Endothelial cell of umbilical vein (primary cell): ENCODE measurements at regions not wholly inside any gene's neighbourhood (a gene's known extent, or its start where the extent isn't known, plus 50 kb on each side); places are given as distances from the start of the nearest gene placed in this dataset.

Source experiments
- BruUV-seq: library from RNA; stranded (reverse); fragments of 400-500 nt; replicated peaks from 2 replicates; lab custom pipeline; 2021; lab: Mats Ljungman, UMichigan
- CTCF ChIA-PET: fragments of 300-600, 350-600 bp; sonication (Branson Sonifier 250); formaldehyde crosslinking; loops from one replicate; lab custom pipeline; 2021; ENCODE audit warnings: antibody characterized with exemption, inconsistent platforms; lab: Charles Lee
- POLR2A ChIA-PET: fragments of 300-600, 350-600 bp; sonication (Branson Sonifier 250); formaldehyde crosslinking; loops from one replicate; lab custom pipeline; 2021; ENCODE audit warnings: antibody characterized with exemption, inconsistent platforms; lab: Charles Lee
- DNase-seq: peaks from one replicate; pipeline ENCODE4 v3.0.0-alpha.2; 2011; ENCODE audit warnings: low read depth, low spot score
- FAIRE-seq: peaks from 2 replicates; lab custom pipeline; 2011; peaks lifted over from hg19 to GRCh38; lab: Jason Lieb, UNC
- H2AFZ ChIP-seq: 2 replicates; pipeline ENCODE4 v1.6.0; 2012; ENCODE audit warnings: low read depth, low read length, control low read depth, inconsistent platforms
- H3K27ac ChIP-seq: 2 replicates; pipeline ENCODE4 v1.5.1; 2011; ENCODE audit warnings: low read depth, mild to moderate bottlenecking, control low read depth, low read length, moderate library complexity; ENCODE audit not compliant: insufficient read depth
- H3K27me3 ChIP-seq, 2 experiments: 2 replicates each; pipeline versions ENCODE4 v1.6.0 to v1.6.1; 2011; ENCODE audit warnings: low read length in 2 of 2, mixed read lengths in 1 of 2; ENCODE audit not compliant: control insufficient read depth in 2 of 2, insufficient read depth in 2 of 2
- H3K36me3 ChIP-seq, 2 experiments: 2 replicates in 1 of 2; 3 replicates in 1 of 2; pipeline ENCODE4 v1.5.1; 2011; ENCODE audit warnings: low read length in 2 of 2, mild to moderate bottlenecking in 1 of 2, moderate library complexity in 1 of 2; ENCODE audit not compliant: control insufficient read depth in 2 of 2, insufficient read depth in 2 of 2; ENCODE audit errors: extremely low read depth in 1 of 2
- H3K4me1 ChIP-seq: 3 replicates; pipeline ENCODE4 v1.5.1; 2011; ENCODE audit warnings: mild to moderate bottlenecking, low read length; ENCODE audit not compliant: control insufficient read depth, insufficient read depth; ENCODE audit errors: extremely low read depth
- H3K4me2 ChIP-seq: 2 replicates; pipeline ENCODE4 v1.6.1; 2011; ENCODE audit warnings: low read length, control low read depth, mixed read lengths; ENCODE audit not compliant: insufficient read depth
- H3K4me3 ChIP-seq, 3 experiments: fragments of 200-600 bp in 1 of 3; sonication (generic), shearing (Covaris generic) in 1 of 3; replicated peaks in 1 of 3; 2 replicates each; pipeline ENCODE4 v1.5.1; 2011 to 2016; ENCODE audit warnings: control low read depth in 3 of 3, low read length in 3 of 3, mild to moderate bottlenecking in 2 of 3, inconsistent platforms in 1 of 3, low read depth in 1 of 3, moderate library complexity in 1 of 3; ENCODE audit not compliant: insufficient read depth in 1 of 3
- H3K79me2 ChIP-seq: 2 replicates; pipeline ENCODE4 v1.6.0; 2012; ENCODE audit warnings: low read length, inconsistent platforms; ENCODE audit not compliant: control insufficient read depth, insufficient read depth
- H3K9ac ChIP-seq: replicated peaks from 2 replicates; pipeline ENCODE3; 2011; ENCODE audit warnings: low read length, control low read depth; ENCODE audit not compliant: insufficient read depth; ENCODE audit errors: extremely low read depth
- H3K9me1 ChIP-seq: replicated peaks from 3 replicates; pipeline ENCODE4 v1.6.0; 2011; ENCODE audit warnings: mild to moderate bottlenecking, low read length; ENCODE audit not compliant: control insufficient read depth, insufficient read depth; ENCODE audit errors: extremely low read depth
- H3K9me3 ChIP-seq: replicated peaks from 2 replicates; pipeline ENCODE4 v1.5.1; 2012; ENCODE audit warnings: low read length, inconsistent platforms; ENCODE audit not compliant: control insufficient read depth, insufficient read depth
- H4K20me1 ChIP-seq: replicated peaks from 2 replicates; pipeline ENCODE3; 2011; ENCODE audit warnings: mild to moderate bottlenecking, low read length; ENCODE audit not compliant: control insufficient read depth, insufficient read depth; ENCODE audit errors: extremely low read depth
- CTCF ChIP-seq, 2 donors: IDR thresholded peaks; 1 replicate in 1 of 2; 2 replicates in 1 of 2; pipeline ENCODE4 v1.5.1; 2011; ENCODE audit warnings: low read length in 2 of 2, mild to moderate bottlenecking in 2 of 2, moderate library complexity in 2 of 2, control low read depth in 1 of 2, inconsistent platforms in 1 of 2, low read depth in 1 of 2; ENCODE audit not compliant: insufficient read depth in 1 of 2; ENCODE audit errors: extremely low read depth in 1 of 2
- EZH2 ChIP-seq: IDR thresholded peaks from 2 replicates; pipeline ENCODE4 v1.6.1; 2012; ENCODE audit warnings: borderline replicate concordance, low read depth, mild to moderate bottlenecking, moderate library complexity, low read length, inconsistent platforms; ENCODE audit not compliant: severe bottlenecking
- FOS ChIP-seq: IDR thresholded peaks from 2 replicates; pipeline ENCODE4 v1.6.1; 2011; ENCODE audit warnings: mild to moderate bottlenecking, low read length, moderate library complexity, borderline replicate concordance; ENCODE audit not compliant: insufficient read depth
- GATA2 ChIP-seq: IDR thresholded peaks from 2 replicates; pipeline ENCODE4 v1.7.0; 2011; ENCODE audit warnings: low read depth, mild to moderate bottlenecking, moderate library complexity, mixed read lengths, low read length; ENCODE audit not compliant: insufficient read length, insufficient read depth
- JUN ChIP-seq: IDR thresholded peaks from 2 replicates; pipeline ENCODE4 v1.6.1; 2011; ENCODE audit warnings: borderline replicate concordance, low read depth; ENCODE audit not compliant: insufficient read length, insufficient read depth
- MAX ChIP-seq: IDR thresholded peaks from 2 replicates; pipeline ENCODE4 v1.6.1; 2011; ENCODE audit not compliant: insufficient read depth, insufficient read length
- MYC ChIP-seq: IDR thresholded peaks from one replicate; pipeline ENCODE4 v1.6.1; 2011; ENCODE audit warnings: mild to moderate bottlenecking, low read depth, low read length
- POLR2A ChIP-seq: IDR thresholded peaks from 2 replicates; pipeline ENCODE4 v1.6.1; 2012; ENCODE audit warnings: low read depth, mild to moderate bottlenecking, control low read depth, low read length
- POLR2AphosphoS5 ChIP-seq: IDR thresholded peaks from 2 replicates; pipeline ENCODE4 v1.6.1; 2012; ENCODE audit warnings: low read depth, mild to moderate bottlenecking, control low read depth, low read length, moderate library complexity; ENCODE audit not compliant: insufficient read depth
- dilution Hi-C: fragments of 300-500 bp; cut with MboI; formaldehyde crosslinking; loops from one replicate; pipeline ENCODE4 v1.15.0; 2019; ENCODE audit warnings: low sequenced_read_pairs; ENCODE audit not compliant: extremely low pct_ligation_motif_present
- intact Hi-C: fragments of 100-400 bp; cut with micrococcal nuclease; formaldehyde crosslinking; loops from one replicate; pipeline ENCODE4 v1.10.0; 2022

- no peaks in the 10 kb centered on the region for H4K20me1 ChIP-seq
- no peaks in the 10 kb centered on the region for H3K27me3 ChIP-seq
- H3K36me3 ChIP-seq = no peaks in the 10 kb centered on the region
- intact Hi-C loops (no loop called here), dilution Hi-C loops (no loop called here)
- no TSS peak for BruUV-seq
- ChIA-PET CTCF (interaction anchor here (1.6 to 3.3 kb wide), 2 partner anchors 12 to 98 kb away, joined by 4 to 11 read pairs; no protein-coding TSS in a partner anchor), POLR2A (interaction anchor here (0.7 to 7.0 kb wide), 2 partner anchors 29 to 110 kb away, joined by 5 to 167 read pairs; partner anchors contain the start of gene CCN2)
- DNase-seq (no peak), FAIRE-seq (no peak)
- no peak for TF ChIP-seq POLR2AphosphoS5
- TF ChIP-seq FOS = no peak
- TF ChIP-seq JUN = no peak
- TF ChIP-seq CTCF (IDR thresholded peaks at IDR 0.05; ENCODE audit: extremely low read depth in 1 of 2, insufficient read depth in 1 of 2, low read depth in 1 of 2, low read length in 2 of 2) = no peak
- TF ChIP-seq POLR2A = no peak
- TF ChIP-seq EZH2 = no peak
- TF ChIP-seq GATA2 = no peak
- no peak for TF ChIP-seq MAX
- TF ChIP-seq MYC = no peak
- no peaks in the 10 kb centered on the region for H3K9me3 ChIP-seq
- H2AFZ ChIP-seq = no peak overlapping the region
- no peak overlapping the region for H3K4me3 ChIP-seq
- no peak overlapping the region for H3K9ac ChIP-seq
- H3K9me1 ChIP-seq = no peaks in the 10 kb centered on the region
- no peak overlapping the region for H3K4me2 ChIP-seq
- H3K4me1 ChIP-seq = peaks cover 45% of the 10 kb centered on the region
- no peaks in the 10 kb centered on the region for H3K79me2 ChIP-seq
- no peak overlapping the region for H3K27ac ChIP-seq
Measured at GRCh38 chr6:132058975-132059374, 107.8 kb upstream of the CCN2 start.
